Stimulated activated CD4-positive, alpha-beta T cell treated with anti-CD3 and anti-CD28 coated beads, TNF-alpha, amount 100 ng/mL, for 4 hours (primary cell): ENCODE measurements at regions not wholly inside any gene's neighbourhood (a gene's known extent, or its start where the extent isn't known, plus 50 kb on each side); places are given as distances from the start of the nearest gene placed in this dataset.

Experiments
- DNase-seq, 3 experiments: peaks; one replicate each; pipeline ENCODE4 v3.0.0-alpha.2; 2020; ENCODE audit warnings: low read depth in 3 of 3

DNA sequence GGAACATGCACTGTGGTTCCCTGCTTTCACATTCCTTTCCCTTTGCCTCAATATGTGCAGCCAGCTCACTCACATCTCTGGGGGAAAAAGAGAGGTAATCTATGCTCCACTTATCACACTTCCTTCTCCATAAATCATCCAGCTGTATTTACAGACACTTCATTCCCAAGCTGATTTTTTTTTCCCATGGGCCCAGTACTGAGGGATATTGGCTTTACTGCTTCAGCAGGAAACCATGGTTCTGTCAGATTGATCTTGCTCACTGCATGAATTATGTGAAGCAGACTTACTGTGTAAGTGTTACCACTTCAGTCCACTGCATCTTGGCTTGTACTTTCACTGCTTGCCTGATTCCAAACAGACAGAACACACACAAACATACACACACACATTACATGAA is 555.6 kb downstream of the CCER1 start:
- no peak for DNase-seq

DNA sequence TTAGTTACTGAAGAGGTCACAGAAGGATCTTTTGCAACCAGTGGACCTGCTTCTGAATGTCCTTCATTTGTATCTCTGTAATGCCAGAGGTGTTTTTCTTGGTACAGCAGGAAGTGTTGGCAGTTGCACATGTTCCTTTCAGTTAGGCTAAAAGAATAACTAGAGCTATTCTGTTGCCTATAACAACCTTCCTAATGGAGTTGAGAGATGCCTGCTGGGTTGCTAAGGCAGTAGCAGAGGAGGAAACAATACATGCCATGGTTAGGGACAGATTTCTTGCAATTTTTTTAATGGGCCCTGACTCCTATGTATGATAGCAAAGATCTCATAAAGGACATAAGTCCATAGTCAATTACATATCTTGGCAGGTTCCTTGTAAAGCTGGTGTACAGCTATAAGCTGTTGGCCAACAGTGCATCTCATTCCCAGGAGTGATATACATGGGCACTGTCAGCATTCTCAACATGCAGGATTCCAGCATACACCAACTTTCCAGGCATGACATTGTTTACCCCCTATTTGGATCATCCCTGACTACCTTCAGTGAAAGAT is 556.6 kb downstream of the CCER1 start:
- no peak for DNase-seq

DNA sequence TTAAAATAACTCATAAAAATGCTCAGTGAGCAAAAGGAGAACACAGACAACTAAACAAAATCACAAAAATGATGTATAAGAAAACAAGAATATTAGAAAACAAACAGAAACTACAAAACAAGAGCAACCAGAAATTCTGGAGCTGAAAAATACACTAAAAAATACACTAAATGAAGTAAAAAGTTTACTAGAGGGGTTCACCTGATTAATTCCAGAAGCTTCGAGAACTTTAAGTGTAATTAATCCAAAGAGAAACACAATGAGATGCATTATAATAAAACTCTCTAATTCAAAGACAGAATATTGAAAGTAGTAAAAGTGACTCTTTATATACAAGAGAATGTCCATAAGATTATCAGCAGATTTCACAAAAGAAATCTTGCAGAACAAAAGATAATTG is 558.4 kb downstream of the CCER1 start:
- DNase-seq, result no peak

DNA sequence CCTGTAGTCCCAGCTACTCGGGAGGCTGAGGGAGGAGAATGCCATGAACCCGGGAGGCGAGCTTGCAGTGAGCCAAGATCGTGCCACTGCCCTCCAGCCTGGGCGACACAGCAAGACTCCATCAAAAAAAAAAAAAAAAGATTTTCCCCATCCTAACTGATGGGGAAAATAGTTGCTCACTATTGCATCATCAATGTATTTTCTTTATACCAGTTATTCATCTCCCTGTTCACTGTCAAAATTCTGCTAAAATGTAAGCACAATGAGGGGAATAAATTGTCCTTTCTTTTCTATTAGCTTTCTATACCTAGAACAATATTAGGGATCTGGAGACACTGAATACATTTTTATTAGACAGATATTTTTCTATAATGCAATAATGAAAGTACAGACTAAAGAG is 561.3 kb downstream of the CCER1 start:
- no peak for DNase-seq

DNA sequence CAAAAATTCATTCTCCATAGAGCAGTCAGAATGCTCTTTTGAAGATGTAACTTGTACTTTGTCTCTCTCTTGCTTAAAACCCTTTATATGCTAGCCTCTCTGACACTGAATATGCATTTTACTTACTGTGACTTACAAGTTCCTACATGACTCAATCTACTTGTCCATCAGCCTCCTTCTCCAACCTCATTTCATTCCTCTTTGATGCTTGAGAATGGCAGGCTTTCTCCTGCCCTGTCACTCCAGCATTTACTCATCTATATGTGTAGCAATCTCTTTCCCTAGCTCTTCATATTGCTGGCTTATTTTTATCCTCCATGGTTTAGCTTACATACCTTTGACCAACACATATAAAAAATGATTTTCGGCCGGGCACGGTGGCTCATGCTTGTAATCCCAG is 561.9 kb downstream of the CCER1 start:
- DNase-seq, result no peak

DNA sequence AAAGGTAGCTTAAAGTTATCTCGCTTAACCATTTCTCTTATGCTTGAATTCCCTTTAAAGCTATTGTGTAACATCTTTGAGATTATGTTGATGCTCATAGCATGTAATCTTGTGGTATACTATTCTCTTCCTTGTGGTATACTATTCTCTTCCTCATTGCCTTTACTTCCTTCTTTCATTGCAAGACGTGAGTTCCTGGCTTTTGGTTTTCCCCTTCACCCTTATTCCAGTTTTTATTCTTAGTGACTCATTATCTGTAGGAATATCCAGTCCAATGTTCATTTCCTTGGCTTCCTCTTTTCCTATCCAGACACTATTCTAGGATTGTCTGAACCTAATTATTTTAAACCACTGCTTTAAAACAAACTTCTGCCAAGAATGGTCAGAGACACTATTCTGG is 564.0 kb downstream of the CCER1 start:
- no peak for DNase-seq

DNA sequence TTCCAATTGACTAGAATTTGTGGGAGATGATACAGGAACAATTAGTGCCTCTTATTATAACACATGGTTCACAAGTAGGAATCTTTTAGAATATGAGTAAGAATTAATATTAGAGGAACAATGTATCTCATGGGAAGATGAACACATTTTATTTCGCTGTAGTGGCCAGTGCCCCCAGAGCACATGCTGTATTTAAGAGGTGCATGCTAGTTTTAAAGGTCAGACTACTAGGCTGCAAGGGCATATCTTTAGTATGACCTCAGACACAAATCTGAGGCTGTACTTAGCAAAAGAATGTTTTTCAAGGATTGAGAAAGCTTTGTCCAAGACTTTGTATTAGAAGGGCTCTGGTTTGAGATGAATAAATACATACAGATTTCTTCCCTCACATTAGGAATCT is 586.9 kb downstream of the CCER1 start:
- no peak for DNase-seq

DNA sequence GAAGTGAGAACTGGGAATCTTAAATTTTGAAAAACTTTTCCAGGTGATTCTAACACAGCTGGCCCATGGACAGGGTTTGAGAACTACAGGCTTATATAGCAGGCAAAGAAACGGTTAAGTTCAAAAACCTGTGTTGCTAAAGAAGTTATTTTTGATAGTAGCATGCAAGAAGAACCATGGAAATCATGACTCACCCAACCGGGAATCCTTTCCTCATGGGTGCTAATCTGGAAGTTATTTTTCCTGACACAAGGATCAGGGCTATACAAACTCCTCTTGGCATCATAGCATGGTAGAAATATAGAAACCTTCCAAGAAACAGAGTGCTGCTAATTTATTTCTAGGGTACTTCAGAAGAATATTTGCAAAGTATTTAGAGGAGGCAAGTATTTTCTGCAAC is 588.7 kb downstream of the CCER1 start:
- DNase-seq, result no peak

DNA sequence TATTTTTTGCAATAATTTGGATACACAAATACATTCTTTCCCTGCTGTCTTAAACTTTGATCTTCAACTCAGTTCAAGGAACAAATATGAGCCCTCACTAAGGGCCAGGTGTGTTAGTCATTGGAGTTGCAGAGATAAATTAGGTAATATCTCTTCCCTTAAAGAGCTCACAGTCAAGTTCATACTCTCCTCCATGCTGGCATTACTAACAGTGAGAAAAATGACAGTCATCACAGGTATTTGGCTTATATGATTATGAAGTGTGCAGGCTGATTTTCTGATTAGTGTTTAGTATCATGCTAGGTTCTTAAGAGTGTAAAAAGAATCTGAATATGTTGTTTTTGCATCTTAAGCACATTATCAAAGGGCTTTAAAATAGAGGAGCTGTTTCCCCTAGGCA is 594.7 kb downstream of the CCER1 start:
- no peak for DNase-seq

DNA sequence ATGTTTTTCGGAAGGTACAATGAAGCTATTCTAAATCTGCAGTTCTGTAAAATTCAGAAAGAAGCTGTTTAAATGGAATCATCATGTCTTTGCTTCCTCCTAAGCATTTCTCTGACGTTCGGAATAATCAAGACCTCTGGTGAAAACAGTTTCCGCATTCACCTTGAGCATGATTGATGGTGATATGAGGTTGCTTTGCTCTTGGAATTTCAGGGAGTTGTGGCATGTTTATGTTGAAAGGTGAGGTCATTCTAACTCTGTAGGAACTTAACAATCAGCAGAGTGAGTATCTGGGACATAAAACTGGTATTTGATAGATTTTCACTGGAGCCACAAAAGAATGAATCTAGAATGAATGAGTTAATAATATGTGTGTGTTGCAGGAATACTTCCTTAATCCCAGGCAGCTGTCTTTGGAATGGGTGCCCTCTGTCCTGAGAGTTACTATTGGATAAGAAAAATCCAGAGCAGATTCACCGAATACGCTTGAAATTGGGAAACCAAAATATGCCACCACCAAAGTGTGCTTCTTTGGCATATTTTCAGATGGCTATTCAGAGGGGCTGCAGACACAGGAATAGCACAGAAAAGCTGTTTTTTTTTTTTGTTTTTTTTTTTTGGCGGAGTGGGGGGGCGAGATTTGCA is 599.1 kb downstream of the CCER1 start:
- DNase-seq, result no peak

DNA sequence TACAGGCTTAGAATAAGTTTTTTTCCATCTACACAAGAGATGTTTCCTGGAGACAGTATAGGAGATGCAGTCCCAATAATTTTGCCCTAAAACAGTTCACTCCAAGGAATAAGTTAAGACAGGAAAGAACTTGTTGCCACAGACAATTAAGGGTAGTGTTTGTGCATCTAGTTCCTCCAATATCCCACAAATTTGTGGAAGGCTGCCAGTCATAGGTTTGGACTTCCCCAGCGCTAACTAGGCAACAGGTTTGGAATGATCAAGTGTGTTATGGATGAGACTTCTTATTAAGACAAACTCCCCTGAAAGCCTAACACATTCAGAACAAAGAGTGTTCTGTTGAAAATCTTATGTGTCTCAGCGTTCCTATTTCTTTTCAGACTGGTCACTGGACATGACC is 611.0 kb downstream of the CCER1 start:
- no peak for DNase-seq

DNA sequence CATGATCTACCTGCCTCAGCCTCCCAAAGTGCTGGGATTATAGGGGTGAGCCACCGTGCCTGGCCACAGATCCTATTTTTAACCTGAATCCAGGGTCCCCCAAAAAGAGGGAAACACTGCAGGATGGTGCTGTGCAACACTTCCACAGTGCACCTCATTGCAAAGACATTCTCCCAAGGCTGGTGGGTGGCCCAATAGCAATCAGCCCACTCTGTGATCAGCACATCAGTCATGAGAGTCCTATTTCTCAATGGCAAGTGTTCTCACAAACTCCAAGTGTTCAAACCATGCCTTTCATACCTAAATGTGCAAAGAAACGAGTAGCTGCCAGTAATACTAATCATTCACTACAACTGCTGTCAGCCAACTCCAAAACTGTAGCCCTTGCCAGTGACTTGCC is 612.9 kb downstream of the CCER1 start:
- DNase-seq, result no peak

DNA sequence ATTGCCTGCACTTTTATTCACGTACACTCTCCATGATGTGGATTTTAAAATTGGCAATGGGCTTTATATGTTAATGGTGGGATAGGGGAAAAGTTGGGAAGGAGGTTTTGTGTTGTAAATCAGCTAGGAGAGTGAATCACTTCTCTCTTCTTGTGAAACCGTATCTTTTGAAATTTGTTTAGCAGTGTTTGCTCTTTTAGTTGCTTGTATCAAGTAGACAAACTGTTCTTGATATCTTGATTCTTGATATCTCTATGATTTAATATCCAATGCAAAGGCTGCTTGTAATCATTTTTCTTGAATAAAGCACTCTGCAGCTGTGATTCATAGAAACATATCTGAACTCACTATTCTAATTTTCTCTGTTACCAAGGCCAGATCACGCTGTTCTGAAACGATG is 615.1 kb downstream of the CCER1 start:
- no peak for DNase-seq

DNA sequence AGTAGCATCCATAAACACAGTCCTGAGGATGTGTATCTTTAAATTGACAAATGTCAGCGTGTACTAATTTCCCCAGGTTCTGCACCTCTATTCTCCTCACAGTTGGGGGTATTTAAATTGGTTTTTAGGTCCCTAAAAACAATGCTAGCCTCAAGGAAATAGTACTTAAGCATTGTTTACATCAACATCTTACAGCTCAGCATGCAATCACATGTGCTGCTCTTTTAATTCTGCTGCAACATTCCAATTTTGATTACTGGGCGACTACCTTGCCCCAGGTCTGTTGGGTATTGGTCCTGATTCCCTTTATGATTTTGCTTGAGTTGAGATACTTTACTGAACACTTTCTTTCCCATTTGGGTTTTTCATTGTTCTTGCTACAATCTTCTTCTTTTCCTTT is 616.6 kb downstream of the CCER1 start:
- DNase-seq, result no peak

DNA sequence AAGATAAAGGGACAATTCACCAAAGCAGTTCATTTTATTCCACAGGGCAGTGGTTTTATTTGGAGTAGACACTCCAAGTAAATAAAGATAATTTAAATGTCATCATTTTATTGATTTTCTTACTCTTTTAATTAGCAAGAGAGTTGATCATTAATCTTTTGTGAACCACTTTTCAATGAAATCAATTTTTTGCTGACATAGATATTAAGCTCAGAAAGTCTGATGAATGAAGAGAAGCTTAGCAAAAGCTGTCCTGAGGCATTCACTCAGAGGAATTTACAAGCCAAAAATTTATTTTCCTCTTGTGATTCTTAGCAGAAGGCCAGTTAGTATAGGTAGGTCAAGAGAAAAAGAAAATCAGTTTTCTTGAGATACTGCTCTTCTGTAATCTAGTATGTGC is 618.0 kb downstream of the CCER1 start:
- DNase-seq, result no peak

DNA sequence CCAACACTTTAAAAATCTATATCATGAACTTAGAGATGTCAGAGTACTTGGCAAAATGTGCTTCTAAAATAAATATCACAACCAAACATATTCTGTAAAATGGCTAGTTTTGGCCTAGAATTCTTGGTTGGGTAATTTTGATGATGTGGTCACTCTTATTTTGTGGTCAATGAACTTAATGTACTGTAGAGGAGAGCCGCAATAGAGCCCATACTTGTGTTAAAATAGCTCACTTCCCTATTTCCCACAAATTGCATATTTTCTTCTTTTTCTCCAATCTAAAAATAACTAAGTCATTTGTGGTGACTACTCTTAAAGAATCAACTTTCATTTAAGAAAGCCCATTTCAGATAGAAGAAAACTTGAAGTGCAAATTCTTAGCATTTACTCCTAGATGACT is 619.4 kb downstream of the CCER1 start:
- DNase-seq, result no peak

DNA sequence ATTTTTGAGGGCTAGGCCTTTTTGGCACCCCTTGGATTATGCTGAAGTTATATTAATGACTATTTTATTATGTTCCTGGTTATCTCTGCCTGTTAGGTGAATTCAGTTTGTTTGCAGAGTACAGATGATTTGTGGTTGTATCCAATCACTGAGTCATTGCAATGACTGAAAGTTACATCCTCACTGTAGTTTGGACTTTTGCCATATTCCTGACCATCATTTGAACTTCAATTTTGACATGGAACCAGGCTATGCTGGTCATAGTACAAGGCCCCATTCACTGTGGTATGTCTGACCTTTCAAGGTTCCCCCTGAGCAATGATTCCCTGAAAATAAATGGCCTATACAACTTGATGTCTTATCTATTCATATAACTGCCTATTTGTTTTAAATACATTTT is 621.0 kb downstream of the CCER1 start:
- DNase-seq, result no peak

DNA sequence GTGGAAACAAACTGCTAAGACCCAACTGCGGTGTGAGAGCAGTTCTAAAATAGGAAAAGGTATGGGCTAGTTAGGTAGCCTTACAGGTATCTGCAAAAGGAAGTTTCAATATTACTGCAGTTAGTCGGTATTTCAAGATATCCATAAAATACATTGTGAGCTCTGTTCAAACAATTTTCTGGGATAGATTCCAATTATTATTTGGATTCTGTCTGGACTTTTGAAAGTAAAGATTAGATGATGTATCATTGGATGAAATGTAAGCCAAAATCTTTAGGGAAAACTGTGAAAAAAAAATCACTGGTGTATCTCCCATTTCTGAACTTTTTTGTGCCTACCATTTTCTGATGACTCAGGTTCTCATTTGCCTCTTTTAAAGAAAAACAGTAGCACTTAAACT is 621.6 kb downstream of the CCER1 start:
- no peak for DNase-seq

DNA sequence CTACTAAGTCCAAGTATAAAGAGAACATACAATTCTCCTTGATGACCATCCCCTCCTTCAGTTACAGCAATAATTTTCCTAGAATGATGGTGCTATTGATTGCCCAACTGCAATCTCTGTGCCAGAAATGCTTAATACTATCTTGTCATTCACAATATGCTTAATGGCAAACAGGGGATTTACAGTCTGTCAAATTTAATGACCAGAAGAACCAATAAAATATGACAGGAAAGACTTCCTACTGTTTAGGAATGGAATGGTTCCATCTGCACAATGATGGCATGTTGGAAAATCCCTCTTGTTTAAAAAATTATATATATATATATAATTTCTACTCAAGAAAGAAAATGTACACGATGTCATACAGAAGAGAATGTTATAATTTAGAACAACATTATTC is 623.2 kb downstream of the CCER1 start:
- DNase-seq, result no peak

DNA sequence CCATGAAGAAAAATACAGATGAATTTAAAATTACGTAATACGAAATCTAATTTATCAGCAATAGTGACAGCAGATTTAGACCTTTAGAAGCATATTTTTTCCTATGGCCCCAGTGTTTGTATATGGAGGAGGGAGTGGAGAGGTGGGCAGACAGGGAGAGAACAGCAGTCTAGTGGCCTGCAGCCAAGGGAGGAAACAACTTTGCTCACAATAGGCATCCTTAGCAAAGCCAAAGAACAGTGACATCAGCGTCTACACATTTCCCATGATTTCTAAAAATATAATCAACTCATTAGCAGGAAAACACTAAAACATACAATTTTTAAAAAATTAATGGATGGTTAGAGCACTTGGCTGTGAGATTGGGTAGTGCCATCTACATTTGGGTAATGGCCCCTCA is 622.6 kb upstream of the ATP2B1 start:
- DNase-seq, result no peak

DNA sequence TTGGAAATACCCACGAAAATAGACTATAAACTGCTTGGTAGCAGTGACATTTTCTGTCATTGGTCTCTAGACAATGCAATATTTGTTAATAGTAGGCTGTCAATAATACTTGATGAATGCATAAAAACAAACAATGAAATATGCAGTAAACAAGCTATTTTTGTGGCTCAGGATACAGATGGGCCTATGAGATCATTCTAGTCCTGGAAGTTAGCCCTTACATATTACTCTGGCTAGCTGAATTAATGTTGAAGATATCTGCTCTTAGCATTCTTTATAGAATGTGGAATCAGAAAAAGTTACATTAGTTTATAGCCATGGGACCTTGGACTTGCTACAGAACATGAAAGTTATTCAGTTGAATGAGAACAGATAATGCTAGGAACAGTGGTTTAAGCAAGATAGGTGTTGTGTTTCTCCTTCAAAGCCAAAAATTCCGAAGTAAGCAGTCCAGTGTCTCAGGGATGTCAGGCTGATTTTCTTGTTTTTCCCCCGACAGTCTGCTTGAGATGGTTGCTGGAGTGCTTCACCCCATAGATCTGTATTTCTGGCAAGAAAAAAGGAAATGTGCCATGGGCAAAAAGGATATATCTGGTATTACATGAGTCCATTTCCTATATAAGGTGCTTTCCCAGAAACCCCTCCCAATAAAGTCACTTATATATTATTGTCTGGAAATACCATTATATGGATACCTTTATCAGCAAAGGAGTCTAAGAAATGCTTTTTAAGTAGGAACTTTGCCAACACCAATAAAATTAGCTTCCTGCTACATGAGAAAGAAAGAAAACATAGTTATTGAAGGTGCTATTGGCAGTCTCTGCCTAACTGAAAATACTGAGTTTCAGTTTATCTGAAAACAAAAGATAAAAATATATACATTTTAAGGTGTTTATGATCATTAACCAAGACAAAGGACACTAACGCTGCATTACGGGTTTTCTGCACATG is 619.4 kb upstream of the ATP2B1 start:
- no peak for DNase-seq

DNA sequence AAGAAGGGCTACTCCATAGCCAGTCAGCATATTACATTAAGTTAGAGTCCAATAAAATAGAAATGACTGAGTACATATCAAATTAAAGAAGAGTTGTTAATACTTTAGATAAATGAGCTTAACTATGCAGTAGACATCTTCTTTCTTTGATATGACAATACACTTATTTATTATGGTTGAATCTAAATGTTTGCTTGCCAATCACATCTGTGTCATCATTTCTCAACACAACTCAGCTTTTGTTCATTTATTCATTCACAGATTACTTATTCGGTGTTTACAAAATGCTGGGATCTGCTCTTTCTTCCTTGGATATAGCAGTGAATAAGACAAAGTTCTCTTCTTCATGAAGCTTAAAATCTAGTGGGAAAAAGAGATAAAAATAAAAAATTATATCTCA is 614.6 kb upstream of the ATP2B1 start:
- no peak for DNase-seq

DNA sequence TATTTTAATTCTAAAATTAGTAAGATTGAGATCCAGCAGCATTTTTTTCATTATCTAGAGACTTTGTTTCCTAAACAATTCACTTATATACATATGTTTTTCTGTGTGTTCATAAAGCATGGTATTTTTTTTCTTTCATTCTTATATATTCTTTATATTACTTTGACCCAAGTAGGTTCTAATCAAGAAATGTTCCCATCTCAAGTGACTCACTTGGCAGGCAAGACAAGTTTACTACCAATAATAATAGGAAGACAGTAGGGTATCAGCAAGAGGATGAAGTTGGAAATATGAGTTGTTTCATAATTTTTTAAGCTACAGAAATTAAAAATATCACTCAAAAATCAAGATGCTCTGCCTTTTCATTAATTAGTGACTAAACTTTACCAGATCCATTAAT is 613.4 kb upstream of the ATP2B1 start:
- DNase-seq, result no peak
